Mucosa of rectum (tissue), 2 donors: ENCODE measurements at regions not wholly inside any gene's neighbourhood (a gene's known extent, or its start where the extent isn't known, plus 50 kb on each side); places are given as distances from the start of the nearest gene placed in this dataset.
"Not testable (repeated sequence)": the region's sequence is repeated elsewhere in the genome, so short reads cannot be mapped to it uniquely, and the experiment has no call there.

Experiments
- H3K27ac ChIP-seq, 2 donors: one replicate each; pipeline ENCODE4 v1.7.0; 2013; ENCODE audit warnings: inconsistent platforms in 2 of 2, low read depth in 2 of 2, low read length in 2 of 2
- H3K27me3 ChIP-seq, 2 donors: one replicate each; pipeline ENCODE4 v1.7.0; 2013; ENCODE audit warnings: low read length in 2 of 2; ENCODE audit not compliant: control insufficient read depth in 2 of 2, insufficient read depth in 2 of 2
- H3K36me3 ChIP-seq, 2 donors: one replicate each; pipeline ENCODE4 v1.7.0; 2013; ENCODE audit warnings: low read length in 2 of 2; ENCODE audit not compliant: control insufficient read depth in 2 of 2, insufficient read depth in 2 of 2
- H3K4me1 ChIP-seq, 2 donors: one replicate each; pipeline ENCODE4 v1.7.0; 2013; ENCODE audit warnings: low read length in 2 of 2, mild to moderate bottlenecking in 1 of 2; ENCODE audit not compliant: control insufficient read depth in 2 of 2, insufficient read depth in 2 of 2
- H3K4me3 ChIP-seq, 2 donors: one replicate each; pipeline ENCODE4 v1.7.0; 2013; ENCODE audit warnings: low read length in 2 of 2
- H3K9ac ChIP-seq, 2 donors: one replicate each; pipeline ENCODE4 v1.7.0; 2013; ENCODE audit warnings: low read length in 2 of 2, low read depth in 1 of 2, mild to moderate bottlenecking in 1 of 2
- H3K9me3 ChIP-seq, 2 donors: one replicate each; pipeline ENCODE4 v1.7.0; 2013; ENCODE audit warnings: low read length in 2 of 2; ENCODE audit not compliant: control insufficient read depth in 2 of 2
- donor health status: healthy.
- donor health status: Normal muscosa, but diverticular disease.

GRCh38 chr5:116872486-116872885, 297.9 kb upstream of the SEMA6A start:
- no peak overlapping the region for H3K9ac ChIP-seq
- no peaks in the 10 kb centered on the region for H3K27me3 ChIP-seq
- H3K36me3 ChIP-seq: no peaks in the 10 kb centered on the region
- no peaks in the 10 kb centered on the region for H3K9me3 ChIP-seq
- no peaks in the 10 kb centered on the region for H3K4me1 ChIP-seq
- no peak overlapping the region for H3K4me3 ChIP-seq
- no peak overlapping the region for H3K27ac ChIP-seq

- H3K4me1 ChIP-seq, H3K9ac ChIP-seq, H3K27me3 ChIP-seq, H3K4me3 ChIP-seq, H3K9me3 ChIP-seq, H3K36me3 ChIP-seq, H3K27ac ChIP-seq: not testable (repeated sequence)
Measured at GRCh38 chr5:116867825-116868224, 293.2 kb upstream of the SEMA6A start.

- Histone ChIP-seq H3K4me1 (no peaks in the 10 kb centered on the region), H3K27ac (no peak overlapping the region), H3K9me3 (no peaks in the 10 kb centered on the region), H3K9ac (no peak overlapping the region), H3K36me3 (no peaks in the 10 kb centered on the region), H3K27me3 (peaks cover 3 to 14% of the 10 kb centered on the region in 2 donors), H3K4me3 (no peak overlapping the region)
Measured at GRCh38 chr5:116865651-116866050, 291.0 kb upstream of the SEMA6A start.

- no peak overlapping the region for H3K27ac ChIP-seq
- no peaks in the 10 kb centered on the region for H3K4me1 ChIP-seq
- no peaks in the 10 kb centered on the region for H3K36me3 ChIP-seq
- peaks cover 3 to 15% of the 10 kb centered on the region in 2 donors for H3K27me3 ChIP-seq
- H3K9ac ChIP-seq: no peak overlapping the region
- no peak overlapping the region for H3K4me3 ChIP-seq
- no peaks in the 10 kb centered on the region for H3K9me3 ChIP-seq
Measured at GRCh38 chr5:116864838-116865190, 290.2 kb upstream of the SEMA6A start.

GRCh38 chr5:116864157-116864837, 289.7 kb upstream of the SEMA6A start:
- Histone ChIP-seq H3K36me3 (no peaks in the 10 kb centered on the region), H3K4me3 (no peak overlapping the region), H3K9ac (no peak overlapping the region), H3K4me1 (no peaks in the 10 kb centered on the region), H3K9me3 (no peaks in the 10 kb centered on the region), H3K27me3 (peaks cover 3 to 15% of the 10 kb centered on the region in 2 donors), H3K27ac (no peak overlapping the region)

- no peak overlapping the region for H3K27ac ChIP-seq
- no peak overlapping the region for H3K9ac ChIP-seq
- no peak overlapping the region for H3K4me3 ChIP-seq
- H3K4me1 ChIP-seq: no peaks in the 10 kb centered on the region
- peaks cover 3 to 15% of the 10 kb centered on the region in 2 donors for H3K27me3 ChIP-seq
- no peaks in the 10 kb centered on the region for H3K9me3 ChIP-seq
- H3K36me3 ChIP-seq: no peaks in the 10 kb centered on the region
Measured at GRCh38 chr5:116862632-116863455, 288.2 kb upstream of the SEMA6A start.

- no peaks in the 10 kb centered on the region for H3K9me3 ChIP-seq
- no peak overlapping the region for H3K27ac ChIP-seq
- no peak overlapping the region for H3K4me3 ChIP-seq
- no peaks in the 10 kb centered on the region for H3K4me1 ChIP-seq
- H3K27me3 ChIP-seq: peaks cover 3 to 15% of the 10 kb centered on the region in 2 donors
- no peak overlapping the region for H3K9ac ChIP-seq
- H3K36me3 ChIP-seq: no peaks in the 10 kb centered on the region
Measured at GRCh38 chr5:116861666-116862065, 287.0 kb upstream of the SEMA6A start.

GRCh38 chr5:116861097-116861496, 286.5 kb upstream of the SEMA6A start:
- Histone ChIP-seq H3K27me3 (peaks cover 3 to 15% of the 10 kb centered on the region in 2 donors), H3K9ac (no peak overlapping the region), H3K4me1 (no peaks in the 10 kb centered on the region), H3K4me3 (no peak overlapping the region), H3K27ac (no peak overlapping the region), H3K9me3 (no peaks in the 10 kb centered on the region), H3K36me3 (no peaks in the 10 kb centered on the region)

GRCh38 chr5:116859666-116860320, 285.2 kb upstream of the SEMA6A start:
- Histone ChIP-seq H3K4me1 (no peaks in the 10 kb centered on the region), H3K4me3 (no peak overlapping the region), H3K27me3 (peaks cover 0 to 15% of the 10 kb centered on the region in 2 donors), H3K36me3 (no peaks in the 10 kb centered on the region), H3K27ac (no peak overlapping the region), H3K9me3 (no peaks in the 10 kb centered on the region), H3K9ac (no peak overlapping the region)

GRCh38 chr5:116858705-116859333, 284.2 kb upstream of the SEMA6A start:
- Histone ChIP-seq H3K27me3 (peaks cover 0 to 15% of the 10 kb centered on the region in 2 donors), H3K9ac (no peak overlapping the region), H3K36me3 (no peaks in the 10 kb centered on the region), H3K9me3 (no peaks in the 10 kb centered on the region), H3K4me3 (no peak overlapping the region), H3K27ac (no peak overlapping the region), H3K4me1 (no peaks in the 10 kb centered on the region)
